Chondrocyte (in vitro differentiated cells): ENCODE measurements at regions not wholly inside any gene's neighbourhood (a gene's known extent, or its start where the extent isn't known, plus 50 kb on each side); places are given as distances from the start of the nearest gene placed in this dataset.

Experiments used
- DNase-seq: peaks from one replicate; pipeline ENCODE4 v3.0.0; 2021; ENCODE audit warnings: mixed read lengths, low spot score
- H3K27ac Mint-ChIP-seq: one replicate; pipeline ENCODE4 v1.8.0; 2021; ENCODE audit warnings: mild to moderate bottlenecking, moderate library complexity, mixed read lengths; ENCODE audit not compliant: unreplicated experiment
- H3K27me3 Mint-ChIP-seq: 2 replicates; pipeline ENCODE4 v1.8.0; 2021; ENCODE audit warnings: low read depth, mixed read lengths
- H3K36me3 Mint-ChIP-seq: 2 replicates; pipeline ENCODE4 v1.8.0; 2021; ENCODE audit warnings: low read depth, mixed read lengths
- H3K4me1 Mint-ChIP-seq: 2 replicates; pipeline ENCODE4 v1.8.0; 2021; ENCODE audit warnings: low read depth, mild to moderate bottlenecking, mixed read lengths
- H3K4me3 Mint-ChIP-seq: one replicate; pipeline ENCODE4 v1.8.0; 2021; ENCODE audit warnings: mild to moderate bottlenecking, moderate library complexity, mixed read lengths; ENCODE audit not compliant: unreplicated experiment
- H3K9me3 Mint-ChIP-seq: 2 replicates; pipeline ENCODE4 v1.8.0; 2021; ENCODE audit warnings: low read depth, mixed read lengths
- CTCF ChIP-seq: fragments of 200-600 bp; sonication (generic); IDR thresholded peaks from 2 replicates; pipeline ENCODE4 v1.5.0; 2021; ENCODE audit warnings: antibody characterized with exemption, mild to moderate bottlenecking, moderate library complexity

- Mint-ChIP-seq H3K9me3 (peaks cover 10% of the 10 kb centered on the region), H3K36me3 (no peaks in the 10 kb centered on the region), H3K4me1 (no peaks in the 10 kb centered on the region), H3K27me3 (no peaks in the 10 kb centered on the region), H3K4me3 (no peak overlapping the region), H3K27ac (no peak overlapping the region)
- DNase-seq: no peak
- no peak for TF ChIP-seq CTCF
Measured at GRCh38 chr2:51633073-51633472, 601.1 kb upstream of the NRXN1 start.

GRCh38 chr2:51629406-51629805, 597.5 kb upstream of the NRXN1 start:
- DNase-seq: no peak
- no peaks in the 10 kb centered on the region for H3K27me3 Mint-ChIP-seq
- peaks cover 10% of the 10 kb centered on the region for H3K9me3 Mint-ChIP-seq
- H3K36me3 Mint-ChIP-seq: no peaks in the 10 kb centered on the region
- H3K27ac Mint-ChIP-seq: no peak overlapping the region
- no peaks in the 10 kb centered on the region for H3K4me1 Mint-ChIP-seq
- no peak overlapping the region for H3K4me3 Mint-ChIP-seq
- no peak for TF ChIP-seq CTCF

GRCh38 chr2:51628917-51629316, 597.0 kb upstream of the NRXN1 start:
- no peaks in the 10 kb centered on the region for H3K4me1 Mint-ChIP-seq
- no peak overlapping the region for H3K4me3 Mint-ChIP-seq
- H3K27ac Mint-ChIP-seq: no peak overlapping the region
- no peaks in the 10 kb centered on the region for H3K27me3 Mint-ChIP-seq
- no peak for DNase-seq
- H3K36me3 Mint-ChIP-seq: no peaks in the 10 kb centered on the region
- peaks cover 10% of the 10 kb centered on the region for H3K9me3 Mint-ChIP-seq
- TF ChIP-seq CTCF: no peak

GRCh38 chr2:51624995-51625394, 593.1 kb upstream of the NRXN1 start:
- H3K27me3 Mint-ChIP-seq: no peaks in the 10 kb centered on the region

GRCh38 chr2:51620796-51621195, 588.9 kb upstream of the NRXN1 start:
- no peak for DNase-seq
- H3K9me3 Mint-ChIP-seq: peaks cover 27% of the 10 kb centered on the region
- H3K4me3 Mint-ChIP-seq: no peak overlapping the region
- H3K4me1 Mint-ChIP-seq: peaks cover 3% of the 10 kb centered on the region
- H3K27ac Mint-ChIP-seq: no peak overlapping the region
- H3K27me3 Mint-ChIP-seq: no peaks in the 10 kb centered on the region
- no peak for TF ChIP-seq CTCF
- H3K36me3 Mint-ChIP-seq: no peaks in the 10 kb centered on the region

More at GRCh38 chr2:51624995-51625394, 593.1 kb upstream of the NRXN1 start:
- Mint-ChIP-seq H3K4me3 (no peak overlapping the region), H3K27ac (no peak overlapping the region), H3K9me3 (peaks cover 21% of the 10 kb centered on the region), H3K36me3 (no peaks in the 10 kb centered on the region), H3K4me1 (peaks cover 3% of the 10 kb centered on the region)
- no peak for TF ChIP-seq CTCF
- no peak for DNase-seq
